ENCODE measurements at regions not wholly inside any gene's neighbourhood (a gene's known extent, or its start where the extent isn't known, plus 50 kb on each side); places are given as distances from the start of the nearest gene placed in this dataset.

DNA sequence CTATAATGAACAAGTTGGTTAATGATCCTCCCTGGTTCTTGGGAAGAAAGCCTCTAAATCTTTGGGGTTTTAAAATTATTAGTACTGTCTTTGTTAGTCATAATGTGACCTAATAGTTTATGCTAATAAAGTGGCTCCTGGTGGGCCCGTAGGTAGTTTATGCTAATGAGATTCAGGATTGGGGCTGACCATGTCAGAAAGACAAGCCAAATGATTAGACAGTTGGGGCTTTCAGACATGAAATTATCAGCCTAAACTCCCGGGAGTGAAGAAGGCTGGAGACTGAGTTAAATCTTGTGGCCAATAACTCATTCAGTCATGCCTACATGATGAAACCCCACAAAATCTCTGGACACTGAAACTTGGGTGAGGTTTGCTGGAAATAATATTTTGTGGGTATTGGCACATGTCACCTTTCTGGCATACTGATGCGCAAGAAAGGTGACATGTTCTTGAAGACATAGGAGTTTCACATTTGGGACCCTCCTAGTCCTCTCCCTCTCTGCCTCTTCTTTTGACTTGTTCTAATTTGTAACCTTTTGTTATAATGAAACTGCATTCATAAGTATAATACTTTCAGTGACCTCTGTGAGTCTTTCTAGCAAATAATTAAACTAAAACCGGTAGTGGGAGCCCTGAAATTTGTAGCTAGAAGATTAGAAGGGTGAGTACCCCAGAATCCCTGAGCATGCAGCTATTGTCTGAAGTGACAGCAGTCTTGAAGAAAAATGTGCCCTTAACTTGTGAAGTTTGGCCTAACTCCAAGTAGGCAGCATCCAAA, 196.8 kb upstream of the FSTL5 start:
- TF ChIP-seq, protein P1, sequence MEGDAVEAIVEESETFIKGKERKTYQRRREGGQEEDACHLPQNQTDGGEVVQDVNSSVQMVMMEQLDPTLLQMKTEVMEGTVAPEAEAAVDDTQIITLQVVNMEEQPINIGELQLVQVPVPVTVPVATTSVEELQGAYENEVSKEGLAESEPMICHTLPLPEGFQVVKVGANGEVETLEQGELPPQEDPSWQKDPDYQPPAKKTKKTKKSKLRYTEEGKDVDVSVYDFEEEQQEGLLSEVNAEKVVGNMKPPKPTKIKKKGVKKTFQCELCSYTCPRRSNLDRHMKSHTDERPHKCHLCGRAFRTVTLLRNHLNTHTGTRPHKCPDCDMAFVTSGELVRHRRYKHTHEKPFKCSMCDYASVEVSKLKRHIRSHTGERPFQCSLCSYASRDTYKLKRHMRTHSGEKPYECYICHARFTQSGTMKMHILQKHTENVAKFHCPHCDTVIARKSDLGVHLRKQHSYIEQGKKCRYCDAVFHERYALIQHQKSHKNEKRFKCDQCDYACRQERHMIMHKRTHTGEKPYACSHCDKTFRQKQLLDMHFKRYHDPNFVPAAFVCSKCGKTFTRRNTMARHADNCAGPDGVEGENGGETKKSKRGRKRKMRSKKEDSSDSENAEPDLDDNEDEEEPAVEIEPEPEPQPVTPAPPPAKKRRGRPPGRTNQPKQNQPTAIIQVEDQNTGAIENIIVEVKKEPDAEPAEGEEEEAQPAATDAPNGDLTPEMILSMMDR (conservative IDR thresholded peaks at IDR 0.05; ENCODE audit: low read depth, low read length) = no peak
- no peak for TF ChIP-seq EZH2 (IDR thresholded peaks at IDR 0.05; ENCODE audit: low read length, unreplicated experiment)
- no peak for TF ChIP-seq EZH2phosphoT487 (IDR thresholded peaks at IDR 0.05; ENCODE audit: borderline replicate concordance, low read length)

Data from PC-3 (cell line).